Right renal pelvis (tissue), 4 donors: ENCODE measurements at regions not wholly inside any gene's neighbourhood (a gene's known extent, or its start where the extent isn't known, plus 50 kb on each side); places are given as distances from the start of the nearest gene placed in this dataset.

Source experiments
- DNase-seq, 4 donors: peaks; one replicate each; pipeline ENCODE4 v3.0.0-alpha.2; 2013; ENCODE audit warnings: low read depth in 4 of 4, low spot score in 3 of 4, missing footprints in 1 of 4

DNA sequence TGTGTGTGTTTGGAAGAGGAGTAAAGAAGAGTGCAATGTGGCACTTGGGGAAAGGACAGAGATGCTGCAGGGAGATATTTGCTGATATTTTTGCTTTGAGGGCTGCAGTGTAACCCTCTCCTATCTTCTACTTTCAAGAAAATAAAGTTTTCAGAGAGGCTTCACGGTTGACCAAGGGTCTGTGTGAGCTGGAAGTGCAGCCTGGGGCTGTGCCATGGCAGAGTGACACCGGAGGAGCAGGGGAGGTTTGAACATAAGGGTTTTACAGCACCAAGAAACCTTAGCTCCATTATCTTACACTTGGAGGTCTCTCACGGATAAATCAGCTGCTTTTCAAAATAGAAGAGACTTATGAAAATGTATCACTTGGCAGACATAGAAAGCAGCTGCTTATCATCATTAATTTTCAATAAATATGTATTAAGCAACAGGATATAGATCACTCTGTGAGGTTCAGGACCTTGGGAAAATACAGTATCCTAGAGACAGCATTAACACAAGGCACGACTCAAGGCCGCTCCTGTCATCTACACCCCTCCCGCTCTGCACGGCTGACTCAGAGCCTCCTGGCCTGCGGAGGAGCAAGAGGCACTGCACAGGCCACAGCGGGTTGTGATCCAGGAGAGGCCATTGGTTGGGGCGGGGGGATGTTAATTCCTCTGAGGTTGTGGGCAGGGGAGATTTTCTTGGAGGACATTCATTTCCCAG is 127.8 kb downstream of the COPS8 start:
- DNase-seq: peak in 2 of 4 donors; percentile 33 to 36

- DNase-seq: no peak
These were observed 128.5 kb downstream of the COPS8 start for GRCh38 chr2:237214030-237214675.

DNA sequence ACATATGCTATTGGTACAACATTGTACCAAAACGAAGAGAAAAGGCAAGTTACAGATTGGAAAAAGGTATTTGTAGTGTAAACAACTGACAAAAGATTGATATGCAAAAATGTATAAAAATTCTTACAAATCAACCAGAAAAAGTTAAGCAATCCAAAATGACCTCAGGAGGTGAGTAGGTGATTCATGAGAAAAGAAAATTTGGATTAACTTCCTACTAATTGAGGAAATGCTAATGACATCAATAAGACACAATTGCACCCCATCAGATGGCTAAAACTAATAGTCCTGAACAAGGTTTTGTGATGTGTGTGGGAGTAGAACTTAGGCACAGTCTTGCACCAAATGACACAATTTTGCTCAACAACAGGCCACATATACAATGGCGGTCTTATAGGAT is 129.3 kb downstream of the COPS8 start:
- DNase-seq: no peak

GRCh38 chr2:237217995-237218616 is 132.4 kb downstream of the COPS8 start:
- DNase-seq: no peak

DNA sequence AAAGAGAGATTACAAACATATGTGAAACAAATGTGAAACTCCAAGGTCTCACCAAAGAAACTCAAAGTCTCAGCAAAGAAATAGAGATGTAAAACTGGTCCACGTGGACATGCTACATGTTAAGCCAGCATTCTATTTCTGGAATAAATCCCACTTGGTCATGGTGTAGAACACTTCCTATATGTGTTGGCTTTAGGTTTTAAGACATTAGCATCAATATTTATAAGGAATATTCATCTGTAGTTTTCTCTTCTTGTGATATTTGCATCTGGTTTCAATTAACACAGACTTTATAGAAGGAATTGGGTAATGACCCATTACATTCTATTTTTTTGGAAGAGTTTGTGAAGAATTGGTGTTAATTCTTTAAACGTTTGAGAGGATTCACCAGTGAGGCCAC is 133.1 kb downstream of the COPS8 start:
- no peak for DNase-seq

DNA sequence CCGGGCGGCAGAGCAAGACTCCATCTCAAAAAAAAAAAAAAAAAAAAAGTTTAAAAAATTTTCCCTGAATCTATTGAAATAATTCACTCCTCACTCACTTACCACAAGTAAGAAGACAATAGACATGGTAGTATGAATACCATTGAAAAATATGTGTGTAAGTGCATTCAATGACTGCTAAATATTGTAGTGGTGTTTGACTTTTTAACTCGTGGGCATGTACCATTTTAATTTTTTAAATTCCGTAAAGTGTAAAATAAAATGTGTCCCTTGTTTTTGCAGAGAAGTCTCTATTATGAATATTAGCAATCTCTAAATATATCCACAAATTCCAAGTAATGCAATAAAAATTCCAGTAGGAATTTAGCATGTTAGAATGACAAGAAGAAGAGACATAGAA is 134.1 kb downstream of the COPS8 start:
- DNase-seq: no peak

GRCh38 chr2:237221443-237221842 is 135.8 kb downstream of the COPS8 start:
- no peak for DNase-seq

GRCh38 chr2:237222178-237222577 is 136.5 kb downstream of the COPS8 start:
- DNase-seq: no peak

- DNase-seq: no peak
These were observed 136.9 kb downstream of the COPS8 start for GRCh38 chr2:237222601-237223041.

GRCh38 chr2:237223201-237223861 is 137.6 kb downstream of the COPS8 start:
- DNase-seq: no peak

GRCh38 chr2:237227190-237227589 is 141.5 kb downstream of the COPS8 start:
- DNase-seq: no peak

DNA sequence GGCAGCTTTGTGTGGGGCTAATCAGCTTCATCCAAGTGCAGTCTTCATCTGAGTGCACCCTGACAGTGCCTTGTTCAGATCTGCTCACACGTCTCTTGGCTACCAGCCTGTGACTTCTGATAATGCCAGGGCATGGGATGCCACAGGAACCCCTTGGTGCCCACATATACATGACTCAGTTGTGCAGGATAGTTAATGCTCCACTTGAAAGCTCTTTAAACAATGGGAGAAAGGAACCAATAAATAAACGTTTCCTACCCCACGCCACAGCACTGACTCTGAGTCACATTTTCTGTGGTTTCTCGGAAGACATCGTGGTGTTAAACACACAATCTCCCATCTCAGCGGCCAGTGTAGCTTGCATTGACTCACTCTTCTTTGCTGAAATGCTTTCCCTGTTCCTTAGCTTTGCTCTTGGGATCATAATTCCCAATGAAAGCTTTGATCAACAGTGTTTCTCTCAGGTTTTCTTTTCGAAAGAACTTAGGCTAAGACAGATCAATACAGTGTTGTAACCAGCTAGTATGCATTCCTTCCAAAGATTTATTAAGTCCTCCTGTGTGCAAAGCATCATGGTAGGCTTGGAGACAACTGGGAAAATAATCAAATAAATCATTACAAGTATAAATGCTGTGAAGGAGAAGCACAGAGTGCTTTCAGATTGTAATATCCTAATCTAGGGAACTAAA is 142.0 kb downstream of the COPS8 start:
- DNase-seq: no peak

DNA sequence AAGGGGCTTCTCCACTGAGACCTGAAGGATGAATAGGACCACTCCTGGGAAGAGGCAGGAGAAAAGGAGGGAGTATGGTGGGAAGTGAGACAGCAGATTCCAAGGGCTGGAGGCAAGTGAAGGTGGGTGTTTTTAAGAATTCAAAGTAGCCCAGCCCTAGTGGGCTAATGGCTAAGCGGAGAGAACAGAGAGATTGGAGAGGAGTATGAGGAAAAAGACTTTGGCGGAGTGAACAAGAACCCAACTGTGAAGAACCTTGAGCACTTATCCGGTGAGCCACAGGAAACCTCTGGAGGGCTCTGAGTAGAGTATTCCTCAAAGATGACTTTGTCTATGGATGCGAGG is 142.6 kb downstream of the COPS8 start:
- no peak for DNase-seq

DNA sequence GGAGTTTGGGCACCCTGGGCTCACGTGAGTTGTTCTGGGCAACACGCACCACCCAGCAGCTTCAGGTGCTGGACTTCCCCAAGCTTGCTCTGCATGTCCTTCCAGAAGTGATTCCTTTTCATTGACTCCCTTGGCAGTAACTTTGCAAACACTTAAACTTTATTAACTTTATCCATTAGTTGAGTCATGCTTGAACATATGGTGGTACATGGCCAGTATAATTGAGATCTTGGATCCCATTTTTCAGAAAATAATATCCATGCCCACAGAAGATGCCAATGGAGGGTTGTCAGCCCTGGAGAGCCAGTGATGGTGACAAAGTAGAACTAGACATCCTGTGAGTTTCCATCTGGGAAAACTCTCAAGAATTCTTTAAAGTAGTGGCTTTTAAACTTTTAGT is 144.2 kb downstream of the COPS8 start:
- DNase-seq: no peak

DNA sequence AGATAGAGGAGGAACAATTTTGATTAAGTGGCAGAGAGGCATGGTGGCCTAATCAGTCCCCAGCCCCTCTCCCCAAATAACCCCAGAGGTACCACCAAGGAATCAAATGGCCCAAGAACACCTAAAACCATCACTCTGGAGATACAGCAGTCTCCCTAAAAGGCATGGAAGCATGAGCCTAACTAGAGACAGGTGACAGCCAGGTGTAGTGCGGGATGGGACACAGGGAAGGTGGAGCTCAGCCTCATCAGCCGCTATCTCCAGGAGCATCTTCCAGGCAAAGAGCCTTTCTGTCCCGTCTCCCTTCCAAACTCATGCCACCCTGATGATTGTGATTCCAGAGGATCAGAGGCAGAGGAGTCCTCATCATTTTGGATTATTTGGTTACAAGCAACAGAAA is 144.7 kb downstream of the COPS8 start:
- DNase-seq: no peak

DNA sequence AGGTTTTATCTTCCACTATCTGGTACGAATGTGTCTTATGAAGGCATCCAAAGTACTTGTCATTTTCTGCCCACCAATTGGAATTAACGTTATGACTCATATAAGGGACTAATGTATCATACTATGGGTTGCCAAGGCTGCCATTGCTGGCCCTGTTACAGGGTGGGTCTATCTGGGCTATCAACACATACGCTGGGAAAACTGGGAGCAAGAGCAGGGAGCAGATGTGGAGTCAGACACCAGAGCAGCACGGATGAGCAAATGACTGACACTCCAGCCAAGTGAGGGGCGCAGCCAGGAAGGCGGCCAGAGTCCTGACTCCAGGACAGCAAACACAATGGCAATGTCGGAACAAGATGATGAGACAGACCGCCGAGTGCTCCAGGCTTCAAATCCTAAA is 145.9 kb downstream of the COPS8 start:
- DNase-seq: no peak

DNA sequence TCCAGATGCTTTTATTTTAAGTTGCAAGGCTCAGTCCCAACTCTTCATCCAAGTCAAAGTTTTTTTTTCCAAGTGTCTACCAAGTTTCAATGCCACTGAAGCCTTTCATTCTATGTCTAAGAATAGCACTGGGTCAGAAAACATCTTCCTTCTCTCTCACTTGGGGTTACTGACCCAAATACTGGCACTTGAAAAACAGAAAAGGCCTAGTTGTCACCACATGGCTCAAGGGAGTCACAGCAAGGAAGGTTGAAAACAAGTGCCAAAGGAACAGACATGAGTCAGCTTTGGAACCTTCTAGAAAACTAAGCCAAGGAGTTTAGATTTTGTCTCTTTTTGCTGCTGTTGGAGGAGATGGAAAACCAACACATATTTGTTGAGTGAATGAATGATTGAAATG is 146.5 kb downstream of the COPS8 start:
- no peak for DNase-seq

DNA sequence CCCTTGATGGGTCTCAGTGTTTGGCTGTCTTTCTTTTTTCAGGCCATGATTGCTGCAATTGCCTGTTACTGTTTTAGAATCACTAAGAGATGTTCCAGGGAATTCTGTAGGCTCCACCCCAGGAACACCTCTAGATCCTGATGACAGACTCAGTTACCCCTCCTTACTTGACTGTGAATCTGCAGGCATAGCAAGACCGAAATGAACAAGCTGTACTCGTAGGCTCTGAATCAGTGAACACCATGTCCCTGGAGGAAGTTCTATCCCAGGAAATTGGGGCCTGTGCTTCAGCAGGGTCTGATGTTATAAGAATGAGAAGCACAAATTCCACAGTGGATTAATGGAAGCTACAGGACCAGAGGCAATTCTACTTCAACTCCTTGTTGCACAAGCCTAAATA is 148.6 kb downstream of the COPS8 start:
- DNase-seq: no peak

GRCh38 chr2:237235383-237236095 is 149.8 kb downstream of the COPS8 start:
- no peak for DNase-seq

GRCh38 chr2:237236188-237236587 is 150.5 kb downstream of the COPS8 start:
- DNase-seq: no peak
